AG09309 (cell line): ENCODE measurements at regions not wholly inside any gene's neighbourhood (a gene's known extent, or its start where the extent isn't known, plus 50 kb on each side); places are given as distances from the start of the nearest gene placed in this dataset.

Experiments
- DNase-seq: peaks from one replicate; pipeline ENCODE4 v3.0.0-alpha.2; 2010; ENCODE audit warnings: low read depth
- H3K4me3 ChIP-seq: 2 replicates; pipeline ENCODE4 v1.5.1; 2011; ENCODE audit warnings: mild to moderate bottlenecking, low read depth, low read length, moderate library complexity; ENCODE audit not compliant: control insufficient read depth
- CTCF ChIP-seq: IDR thresholded peaks from 2 replicates; pipeline ENCODE4 v1.5.1; 2011; ENCODE audit warnings: mild to moderate bottlenecking, low read depth, low read length, inconsistent platforms; ENCODE audit not compliant: insufficient read depth, control insufficient read depth; ENCODE audit errors: missing control alignments

GRCh38 chr7:3107228-3107763 lies 63.6 kb upstream of the CARD11 start:
- TF ChIP-seq CTCF: no peak
- DNase-seq: no peak
- no peak overlapping the region for H3K4me3 ChIP-seq

GRCh38 chr7:3107889-3108570 lies 64.4 kb upstream of the CARD11 start:
- no peak for TF ChIP-seq CTCF
- H3K4me3 ChIP-seq: no peak overlapping the region
- DNase-seq: no peak

- no peak overlapping the region for H3K4me3 ChIP-seq
- DNase-seq: no peak
- TF ChIP-seq CTCF: no peak
Observed at GRCh38 chr7:3109311-3109915, 65.7 kb upstream of the CARD11 start.

GRCh38 chr7:3112479-3113134 lies 68.9 kb upstream of the CARD11 start:
- H3K4me3 ChIP-seq: no peak overlapping the region
- DNase-seq: no peak
- no peak for TF ChIP-seq CTCF

GRCh38 chr7:3114917-3115316 lies 71.2 kb upstream of the CARD11 start:
- no peak for DNase-seq
- H3K4me3 ChIP-seq: no peak overlapping the region
- no peak for TF ChIP-seq CTCF

GRCh38 chr7:3117081-3117480 lies 73.4 kb upstream of the CARD11 start:
- no peak overlapping the region for H3K4me3 ChIP-seq
- DNase-seq: no peak
- no peak for TF ChIP-seq CTCF
